H1 (cell line): ENCODE measurements at regions not wholly inside any gene's neighbourhood (a gene's known extent, or its start where the extent isn't known, plus 50 kb on each side); places are given as distances from the start of the nearest gene placed in this dataset.

Experiments
- CTCF ChIA-PET: fragments of 300-600 bp; sonication (Branson Sonifier 250); formaldehyde crosslinking; loops from one replicate; lab custom pipeline; 2021; ENCODE audit not compliant: partially characterized antibody; lab: Charles Lee
- POLR2A ChIA-PET: fragments of 300-600 bp; sonication (Branson Sonifier 250); formaldehyde crosslinking; loops from one replicate; lab custom pipeline; 2021; ENCODE audit warnings: inconsistent platforms; ENCODE audit not compliant: partially characterized antibody; lab: Charles Lee
- DNase-seq, 2 experiments: peaks; one replicate each; pipeline versions ENCODE4 v3.0.0 to v3.0.0-alpha.2; 2010 to 2022; ENCODE audit warnings: low spot score in 2 of 2, low read depth in 1 of 2, mixed read lengths in 1 of 2
- FAIRE-seq: peaks from 2 replicates; lab custom pipeline; 2011; peaks lifted over from hg19 to GRCh38; lab: Jason Lieb, UNC
- H2AFZ ChIP-seq: 2 replicates; pipeline ENCODE4 v1.8.1; 2012; ENCODE audit warnings: low read length, inconsistent platforms
- H2AK5ac ChIP-seq: 2 replicates; pipeline ENCODE4 v1.6.1; 2013; ENCODE audit warnings: low read depth, low read length
- H2BK120ac ChIP-seq: replicated peaks from 2 replicates; pipeline ENCODE3; 2013; ENCODE audit warnings: low read depth, low read length, inconsistent platforms
- H2BK12ac ChIP-seq: 2 replicates; pipeline ENCODE4 v1.6.1; 2013; ENCODE audit warnings: low read depth, low read length
- H2BK15ac ChIP-seq: 2 replicates; pipeline ENCODE4 v1.6.1; 2013; ENCODE audit warnings: low read length
- H2BK20ac ChIP-seq: 2 replicates; pipeline ENCODE4 v1.6.1; 2013; ENCODE audit warnings: low read length
- H2BK5ac ChIP-seq: 2 replicates; pipeline ENCODE4 v1.6.1; 2013; ENCODE audit warnings: low read depth, low read length
- H3K14ac ChIP-seq: 2 replicates; pipeline ENCODE4 v1.6.1; 2013; ENCODE audit warnings: inconsistent platforms; ENCODE audit not compliant: insufficient read length
- H3K18ac ChIP-seq: 2 replicates; pipeline ENCODE4 v1.6.1; 2013; ENCODE audit warnings: low read length; ENCODE audit errors: extremely low read depth
- H3K23ac ChIP-seq: 2 replicates; pipeline ENCODE4 v1.6.1; 2013; ENCODE audit warnings: inconsistent platforms; ENCODE audit not compliant: insufficient read length
- H3K23me2 ChIP-seq: 2 replicates; pipeline ENCODE4 v1.6.1; 2013; ENCODE audit warnings: low read depth, low read length
- H3K27ac ChIP-seq: 2 replicates; pipeline ENCODE4 v1.6.1; 2011; ENCODE audit warnings: low read depth, low read length, inconsistent platforms
- H3K27me3 ChIP-seq, 4 experiments: replicated peaks in 1 of 4; 1 replicate in 1 of 4; 2 replicates in 3 of 4; pipeline versions ENCODE4 v1.6.1 to v1.8.1; 2011 to 2013; ENCODE audit warnings: low read length in 3 of 4, mild to moderate bottlenecking in 3 of 4, inconsistent platforms in 2 of 4, mixed read lengths in 2 of 4, moderate library complexity in 1 of 4; ENCODE audit not compliant: control insufficient read depth in 3 of 4, insufficient read depth in 3 of 4; ENCODE audit errors: extremely low read depth in 1 of 4
- H3K36me3 ChIP-seq, 4 experiments: 2 replicates each; pipeline versions ENCODE4 v1.6.1 to v1.8.1; 2011 to 2013; ENCODE audit warnings: mild to moderate bottlenecking in 4 of 4, low read length in 3 of 4, moderate library complexity in 2 of 4, control low read depth in 1 of 4, inconsistent platforms in 1 of 4; ENCODE audit not compliant: insufficient read depth in 4 of 4, control insufficient read depth in 2 of 4
- H3K4ac ChIP-seq: replicated peaks from 2 replicates; pipeline ENCODE3; 2013; ENCODE audit warnings: low read length, low read depth, mixed read lengths, inconsistent platforms; ENCODE audit not compliant: insufficient read length
- H3K4me1 ChIP-seq, 4 experiments: replicated peaks in 1 of 4; 1 replicate in 1 of 4; 2 replicates in 3 of 4; pipeline versions ENCODE4 v1.6.1 to v1.8.1; 2011 to 2013; ENCODE audit warnings: low read length in 3 of 4, inconsistent platforms in 2 of 4, mixed read lengths in 1 of 4; ENCODE audit not compliant: insufficient read depth in 4 of 4, control insufficient read depth in 3 of 4
- H3K4me2 ChIP-seq, 2 experiments: 2 replicates each; pipeline versions ENCODE4 v1.6.1 to v1.8.1; 2011 to 2013; ENCODE audit warnings: low read depth in 2 of 2, low read length in 2 of 2, control low read depth in 1 of 2, inconsistent platforms in 1 of 2, mild to moderate bottlenecking in 1 of 2; ENCODE audit not compliant: insufficient read depth in 1 of 2
- H3K4me3 ChIP-seq, 4 experiments: fragments of 200-600, 300-600 bp in 1 of 4; sonication (generic), shearing (Covaris generic), sonication (Bioruptor Twin) in 1 of 4; 2 replicates each; pipeline versions ENCODE4 v1.5.1 to v1.8.1; 2011 to 2016; ENCODE audit warnings: low read length in 4 of 4, low read depth in 3 of 4, control low read depth in 2 of 4, inconsistent platforms in 2 of 4, mild to moderate bottlenecking in 2 of 4, mixed read lengths in 1 of 4, moderate library complexity in 1 of 4; ENCODE audit not compliant: insufficient read depth in 2 of 4; ENCODE audit errors: extremely low read depth in 1 of 4
- H3K56ac ChIP-seq: replicated peaks from 2 replicates; pipeline ENCODE3; 2013; ENCODE audit warnings: low read depth, mild to moderate bottlenecking, mixed read lengths, low read length, inconsistent platforms; ENCODE audit not compliant: insufficient read length
- H3K79me1 ChIP-seq: 2 replicates; pipeline ENCODE4 v1.6.1; 2013; ENCODE audit warnings: low read depth, low read length, control low read depth
- H3K79me2 ChIP-seq, 2 experiments: 2 replicates each; pipeline versions ENCODE4 v1.6.1 to v1.8.1; 2012 to 2013; ENCODE audit warnings: low read length in 2 of 2, mild to moderate bottlenecking in 2 of 2, inconsistent platforms in 1 of 2; ENCODE audit not compliant: insufficient read depth in 2 of 2, control insufficient read depth in 1 of 2
- H3K9ac ChIP-seq, 4 experiments: replicated peaks in 1 of 4; 1 replicate in 1 of 4; 2 replicates in 3 of 4; pipeline versions ENCODE4 v1.6.1 to v1.8.1; 2011 to 2013; ENCODE audit warnings: low read depth in 3 of 4, low read length in 3 of 4, control low read depth in 2 of 4, mild to moderate bottlenecking in 2 of 4, moderate library complexity in 2 of 4, inconsistent platforms in 1 of 4; ENCODE audit errors: extremely low read depth in 1 of 4
- H3K9me3 ChIP-seq, 2 experiments: 2 replicates each; pipeline versions ENCODE4 v1.6.1 to v1.8.1; 2012 to 2013; ENCODE audit warnings: mild to moderate bottlenecking in 2 of 2, moderate library complexity in 2 of 2, control low read depth in 1 of 2, inconsistent platforms in 1 of 2, low read depth in 1 of 2, low read length in 1 of 2, mixed read lengths in 1 of 2; ENCODE audit not compliant: insufficient read depth in 2 of 2
- H4K20me1 ChIP-seq, 2 experiments: replicated peaks in 1 of 2; 2 replicates each; pipeline versions ENCODE3 to v1.8.1; 2011 to 2013; ENCODE audit warnings: inconsistent platforms in 2 of 2, low read length in 2 of 2, mild to moderate bottlenecking in 1 of 2; ENCODE audit not compliant: insufficient read depth in 2 of 2, control insufficient read depth in 1 of 2
- H4K5ac ChIP-seq: 2 replicates; pipeline ENCODE4 v1.6.1; 2013; ENCODE audit warnings: low read length, low read depth, mixed read lengths, inconsistent platforms; ENCODE audit not compliant: insufficient read length
- H4K8ac ChIP-seq: 2 replicates; pipeline ENCODE4 v1.8.0; 2013; ENCODE audit warnings: mild to moderate bottlenecking, moderate library complexity, low read length, inconsistent platforms; ENCODE audit not compliant: insufficient read depth; ENCODE audit errors: extremely low read depth
- H4K91ac ChIP-seq: replicated peaks from 2 replicates; pipeline ENCODE3; 2013; ENCODE audit warnings: low read length, mixed read lengths, inconsistent platforms; ENCODE audit not compliant: insufficient read length
- HDAC2 ChIP-seq, 2 experiments: fragments of 300-600 bp in 1 of 2; sonication (generic) in 1 of 2; IDR thresholded peaks; 2 replicates each; pipeline ENCODE4 v1.6.1; 2011 to 2012; ENCODE audit warnings: low read depth in 2 of 2, low read length in 2 of 2, mild to moderate bottlenecking in 2 of 2, moderate library complexity in 2 of 2, borderline replicate concordance in 1 of 2, inconsistent platforms in 1 of 2
- MAFK ChIP-seq: IDR thresholded peaks from 2 replicates; pipeline ENCODE4 v1.6.1; 2012; ENCODE audit warnings: low read depth, mild to moderate bottlenecking, improper control_type of control experiment, low read length
- PHF8 ChIP-seq: fragments of 200-600 bp; sonication (generic); conservative IDR thresholded peaks from 2 replicates; pipeline ENCODE4 v1.7.1; 2012; ENCODE audit warnings: low read depth, mild to moderate bottlenecking, inconsistent platforms, low read length, moderate library complexity
- RNF2 ChIP-seq: fragments of 200-900, 300-1000 bp; sonication (generic); IDR thresholded peaks from 2 replicates; pipeline ENCODE4 v1.7.1; 2016; ENCODE audit warnings: borderline replicate concordance, low read depth, mild to moderate bottlenecking, antibody characterized with exemption, low read length; ENCODE audit not compliant: poor library complexity, severe bottlenecking; ENCODE audit errors: missing control alignments
- SIRT6 ChIP-seq: IDR thresholded peaks from one replicate; pipeline ENCODE4 v1.7.1; 2012; ENCODE audit warnings: low read length, inconsistent platforms
- SRF ChIP-seq: IDR thresholded peaks from 2 replicates; pipeline ENCODE4 v1.6.1; 2011; ENCODE audit warnings: mild to moderate bottlenecking, low read depth, low read length, moderate library complexity
- TBP ChIP-seq: IDR thresholded peaks from 2 replicates; pipeline ENCODE4 v1.6.1; 2011; ENCODE audit warnings: low read depth, low read length, improper control_type of control experiment
- TEAD4 ChIP-seq: IDR thresholded peaks from 2 replicates; pipeline ENCODE4 v1.6.1; 2012; ENCODE audit warnings: low read depth, low read length, inconsistent platforms, mixed read lengths
- WGBS, 2 experiments: shearing (Covaris generic) in 1 of 2; methylation state at CpG; one replicate each; pipeline versions ENCODE4 v1.1.6 to v1.1.7; 2013 to 2015; ENCODE audit warnings: low lambda C conversion rate in 2 of 2, mixed read lengths in 2 of 2, inconsistent platforms in 1 of 2, low coverage in 1 of 2, missing lambda C conversion rate in 1 of 2; ENCODE audit not compliant: insufficient replicate concordance in 2 of 2, insufficient coverage in 1 of 2, insufficient read length in 1 of 2; ENCODE audit errors: extremely low coverage in 1 of 2, missing lambda C conversion rate in 1 of 2; 5-methylcytosine and 5-hydroxymethylcytosine counted together
- TF ChIP-seq, protein P1 (sequence below): IDR thresholded peaks from 2 replicates; pipeline ENCODE4 v1.6.1; 2011; ENCODE audit warnings: low read depth, mild to moderate bottlenecking, low read length; ENCODE audit not compliant: insufficient read depth

- Histone ChIP-seq H2BK5ac (no peak overlapping the region), H3K27me3 (no peaks in the 10 kb centered on the region), H3K4me3 (no peak overlapping the region), H2BK120ac (no peak overlapping the region), H4K8ac (no peak overlapping the region), H3K36me3 (no peaks in the 10 kb centered on the region), H2BK20ac (no peak overlapping the region), H2BK12ac (no peak overlapping the region), H2AFZ (no peak overlapping the region), H3K79me1 (no peaks in the 10 kb centered on the region), H4K91ac (no peak overlapping the region), H3K79me2 (no peaks in the 10 kb centered on the region), H3K9me3 (no peaks in the 10 kb centered on the region), H3K4me2 (no peak overlapping the region), H3K4ac (no peak overlapping the region), H2AK5ac (no peak overlapping the region), H3K18ac (no peak overlapping the region), H3K23ac (no peak overlapping the region), H3K27ac (no peak overlapping the region), H4K20me1 (no peaks in the 10 kb centered on the region), H3K56ac (no peak overlapping the region), H3K9ac (peak overlapping the region in 1 of 4 experiments; percentile 34; a peak in 1 of 7 replicates), H3K14ac (no peak overlapping the region), H4K5ac (no peak overlapping the region), H3K23me2 (no peaks in the 10 kb centered on the region), H2BK15ac (no peak overlapping the region), H3K4me1 (no peaks in the 10 kb centered on the region)
- FAIRE-seq, result no peak
- no peak for DNase-seq
- CTCF ChIA-PET, result interaction anchor here (0.6 kb wide), 1 partner anchor 106 kb away, joined by 3 read pairs; no protein-coding TSS in a partner anchor
- TF ChIP-seq HDAC2 (IDR thresholded peaks at IDR 0.05; ENCODE audit: borderline replicate concordance in 1 of 2, low read depth in 2 of 2, low read length in 2 of 2) (no peak), SIRT6 (no peak), RNF2 (no peak), MAFK (no peak), TBP (no peak), PHF8 (no peak), TEAD4 (no peak), SRF (no peak)
- TF ChIP-seq, protein P1, sequence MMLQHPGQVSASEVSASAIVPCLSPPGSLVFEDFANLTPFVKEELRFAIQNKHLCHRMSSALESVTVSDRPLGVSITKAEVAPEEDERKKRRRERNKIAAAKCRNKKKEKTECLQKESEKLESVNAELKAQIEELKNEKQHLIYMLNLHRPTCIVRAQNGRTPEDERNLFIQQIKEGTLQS, result no peak
- POLR2A ChIA-PET, result interaction anchor here (0.5 kb wide), 1 partner anchor 121 kb away, joined by 3 read pairs; no protein-coding TSS in a partner anchor
- WGBS, 2 experiments, result 94% methylated on average over 1 of the region's 1 CpG; no CpG with 5 or more reads in 1 of the 2 experiments
These were observed 110.9 kb upstream of the TARS1 start for GRCh38 chr5:33329891-33330290.
